ENCODE measurements at regions not wholly inside any gene's neighbourhood (a gene's known extent, or its start where the extent isn't known, plus 50 kb on each side); places are given as distances from the start of the nearest gene placed in this dataset.

DNA sequence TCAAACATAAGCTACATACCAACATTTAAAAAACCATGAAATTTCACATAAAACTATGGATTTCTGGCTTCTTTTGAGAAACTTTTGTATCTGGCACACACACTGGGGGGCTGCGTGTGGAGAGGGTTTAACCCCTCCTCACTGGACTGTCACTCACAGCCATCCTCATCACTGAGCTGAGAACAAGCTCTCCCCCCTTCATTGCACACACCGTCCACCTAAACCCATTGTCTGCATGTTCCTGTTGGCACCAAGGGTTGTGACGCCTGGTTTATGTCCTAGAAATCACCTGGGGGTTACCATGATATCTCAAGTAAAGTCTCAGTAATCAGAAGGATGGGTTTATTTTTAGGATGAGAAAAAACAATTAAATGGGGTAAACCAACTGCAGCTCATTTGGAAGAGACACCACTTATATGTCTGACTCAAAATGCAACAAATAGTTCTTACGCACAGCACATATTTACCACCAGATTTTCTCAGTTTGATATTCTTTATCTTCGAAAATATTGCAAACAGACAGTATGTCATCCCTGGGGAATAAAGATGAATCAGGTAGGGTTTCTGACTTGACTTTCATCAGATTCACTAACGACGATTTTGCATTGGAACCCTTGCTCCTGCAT is 218.5 kb upstream of the KLF6 start:
- TF ChIP-seq, protein P1, sequence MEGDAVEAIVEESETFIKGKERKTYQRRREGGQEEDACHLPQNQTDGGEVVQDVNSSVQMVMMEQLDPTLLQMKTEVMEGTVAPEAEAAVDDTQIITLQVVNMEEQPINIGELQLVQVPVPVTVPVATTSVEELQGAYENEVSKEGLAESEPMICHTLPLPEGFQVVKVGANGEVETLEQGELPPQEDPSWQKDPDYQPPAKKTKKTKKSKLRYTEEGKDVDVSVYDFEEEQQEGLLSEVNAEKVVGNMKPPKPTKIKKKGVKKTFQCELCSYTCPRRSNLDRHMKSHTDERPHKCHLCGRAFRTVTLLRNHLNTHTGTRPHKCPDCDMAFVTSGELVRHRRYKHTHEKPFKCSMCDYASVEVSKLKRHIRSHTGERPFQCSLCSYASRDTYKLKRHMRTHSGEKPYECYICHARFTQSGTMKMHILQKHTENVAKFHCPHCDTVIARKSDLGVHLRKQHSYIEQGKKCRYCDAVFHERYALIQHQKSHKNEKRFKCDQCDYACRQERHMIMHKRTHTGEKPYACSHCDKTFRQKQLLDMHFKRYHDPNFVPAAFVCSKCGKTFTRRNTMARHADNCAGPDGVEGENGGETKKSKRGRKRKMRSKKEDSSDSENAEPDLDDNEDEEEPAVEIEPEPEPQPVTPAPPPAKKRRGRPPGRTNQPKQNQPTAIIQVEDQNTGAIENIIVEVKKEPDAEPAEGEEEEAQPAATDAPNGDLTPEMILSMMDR (conservative IDR thresholded peaks at IDR 0.05): no peak
- no peak for TF ChIP-seq EZH2 (IDR thresholded peaks at IDR 0.05; ENCODE audit: low read depth)
